GM12878 (cell line): ENCODE measurements at regions not wholly inside any gene's neighbourhood (a gene's known extent, or its start where the extent isn't known, plus 50 kb on each side); places are given as distances from the start of the nearest gene placed in this dataset.

Experiments
- ATAC-seq: fragments of 200-7000 bp; cut with Tn5 transposase; 3 replicates; pipeline ENCODE4 v1.9.1; 2020; ENCODE audit warnings: mild to moderate bottlenecking, moderate library complexity
- BruUV-seq: library from RNA; stranded (reverse); fragments of 400-500 nt; replicated peaks from 2 replicates; lab custom pipeline; 2021; lab: Mats Ljungman, UMichigan
- CTCF ChIA-PET: fragments of 300-600 bp; sonication (Branson Sonifier 250); formaldehyde crosslinking; extraction: SDS; loops from one replicate; lab custom pipeline; 2021; ENCODE audit warnings: inconsistent platforms; lab: Yijun Ruan, JAX
- POLR2A ChIA-PET: fragments of 350-600 bp; formaldehyde crosslinking; extraction: SDS; loops from one replicate; lab custom pipeline; 2021; ENCODE audit warnings: inconsistent platforms; lab: Charles Lee
- RAD21 ChIA-PET: fragments of 300-600 bp; sonication (Branson Sonifier 250); formaldehyde crosslinking; loops from one replicate; lab custom pipeline; 2023; ENCODE audit warnings: antibody characterized with exemption; ENCODE audit not compliant: unreplicated experiment; lab: Charles Lee
- SMC1A ChIA-PET: fragments of 300-600 bp; sonication (Branson Sonifier 250); formaldehyde crosslinking; loops from one replicate; lab custom pipeline; 2023; ENCODE audit not compliant: unreplicated experiment, uncharacterized antibody; lab: Charles Lee
- DNase-seq: peaks from one replicate; pipeline ENCODE4 v3.0.0-alpha.2; 2011; ENCODE audit warnings: low read depth, low spot score
- FAIRE-seq: peaks from 3 replicates; lab custom pipeline; 2011; peaks lifted over from hg19 to GRCh38; lab: Jason Lieb, UNC
- H2AFZ ChIP-seq: 2 replicates; pipeline ENCODE4 v1.6.0; 2011; ENCODE audit warnings: low read depth, low read length, control low read depth; ENCODE audit not compliant: control insufficient read depth
- H3K27ac ChIP-seq: 2 replicates; pipeline ENCODE4 v1.5.1; 2011; ENCODE audit warnings: control low read depth; ENCODE audit not compliant: control insufficient read depth, insufficient read depth
- H3K27me3 ChIP-seq, 2 experiments: replicated peaks in 1 of 2; 2 replicates each; pipeline versions ENCODE4 v1.6.0 to v1.6.1; 2011; ENCODE audit warnings: low read length in 1 of 2; ENCODE audit not compliant: control insufficient read depth in 2 of 2, insufficient read depth in 2 of 2
- H3K36me3 ChIP-seq, 2 experiments: 2 replicates each; pipeline ENCODE4 v1.5.1; 2011; ENCODE audit warnings: low read length in 1 of 2; ENCODE audit not compliant: control insufficient read depth in 2 of 2, insufficient read depth in 2 of 2
- H3K4me1 ChIP-seq: 2 replicates; pipeline ENCODE4 v1.6.1; 2011; ENCODE audit warnings: mild to moderate bottlenecking, low read length, moderate library complexity, mixed read lengths; ENCODE audit not compliant: control insufficient read depth, insufficient read depth
- H3K4me2 ChIP-seq: 2 replicates; pipeline ENCODE4 v1.6.0; 2011; ENCODE audit warnings: control low read depth; ENCODE audit not compliant: control insufficient read depth, insufficient read depth
- H3K4me3 ChIP-seq: fragments of 200-600 bp; sonication (generic); 2 replicates; pipeline ENCODE4 v1.5.1; 2016
- H3K79me2 ChIP-seq: 2 replicates; pipeline ENCODE4 v1.6.0; 2011; ENCODE audit warnings: low read length; ENCODE audit not compliant: control insufficient read depth, insufficient read depth
- H3K9ac ChIP-seq: 2 replicates; pipeline ENCODE4 v1.8.0; 2011; ENCODE audit warnings: low read length, control low read depth, mixed read lengths; ENCODE audit not compliant: control insufficient read depth, insufficient read depth
- H3K9me3 ChIP-seq: replicated peaks from 3 replicates; pipeline ENCODE4 v1.5.1; 2011; ENCODE audit warnings: mild to moderate bottlenecking, low read length; ENCODE audit not compliant: control insufficient read depth, insufficient read depth
- H4K20me1 ChIP-seq: 2 replicates; pipeline ENCODE4 v1.6.0; 2011; ENCODE audit not compliant: control insufficient read depth, insufficient read depth
- CBFB ChIP-seq: IDR thresholded peaks from 2 replicates; pipeline ENCODE4 v1.6.1; 2016; ENCODE audit warnings: antibody characterized with exemption, low read depth
- EGR1 ChIP-seq, 2 experiments: IDR thresholded peaks; 1 replicate in 1 of 2; 2 replicates in 1 of 2; pipeline ENCODE4 v1.6.1; 2011 to 2012; ENCODE audit warnings: low read depth in 2 of 2, low read length in 2 of 2, borderline replicate concordance in 1 of 2, mild to moderate bottlenecking in 1 of 2, moderate library complexity in 1 of 2
- EZH2 ChIP-seq: IDR thresholded peaks from 2 replicates; pipeline ENCODE4 v1.6.1; 2012; ENCODE audit warnings: low read depth, mild to moderate bottlenecking, control low read depth, inconsistent platforms, low read length, borderline replicate concordance; ENCODE audit not compliant: control insufficient read depth
- FOS ChIP-seq: IDR thresholded peaks from 3 replicates; pipeline ENCODE4 v1.6.1; 2011; ENCODE audit warnings: borderline replicate concordance; ENCODE audit not compliant: insufficient read length; ENCODE audit errors: extremely low read depth
- FOXM1 ChIP-seq: IDR thresholded peaks from 2 replicates; pipeline ENCODE4 v1.6.1; 2012; ENCODE audit warnings: low read depth, mild to moderate bottlenecking, inconsistent platforms, low read length, moderate library complexity
- JUNB ChIP-seq: IDR thresholded peaks from 2 replicates; pipeline ENCODE4 v1.6.1; 2016; ENCODE audit warnings: antibody characterized with exemption, mild to moderate bottlenecking
- NR2C1 ChIP-seq: fragments of 450-650 bp; IDR thresholded peaks from 2 replicates; pipeline ENCODE4 v1.6.1; 2017; ENCODE audit warnings: antibody characterized with exemption, mild to moderate bottlenecking, moderate library complexity
- RCOR1 ChIP-seq: conservative IDR thresholded peaks from 2 replicates; pipeline ENCODE4 v1.6.1; 2012; ENCODE audit warnings: low read depth, low read length, improper control_type of control experiment
- TARDBP ChIP-seq: IDR thresholded peaks from 2 replicates; pipeline ENCODE4 v1.6.1; 2016; ENCODE audit warnings: borderline replicate concordance
- YBX1 ChIP-seq: fragments of 450-650 bp; IDR thresholded peaks from 2 replicates; pipeline ENCODE4 v1.6.1; 2016; ENCODE audit warnings: antibody characterized with exemption
- ZNF384 ChIP-seq: IDR thresholded peaks from 2 replicates; pipeline ENCODE4 v1.6.1; 2012; ENCODE audit warnings: low read depth, mild to moderate bottlenecking, low read length, improper control_type of control experiment, borderline replicate concordance
- WGBS: methylation state at CpG from one replicate; pipeline ENCODE4 v1.1.6; 2016; ENCODE audit warnings: low lambda C conversion rate; ENCODE audit not compliant: insufficient replicate concordance, insufficient coverage; ENCODE audit errors: missing lambda C conversion rate; 5-methylcytosine and 5-hydroxymethylcytosine counted together
- in situ Hi-C: fragments of 300-500 bp; cut with MboI; formaldehyde crosslinking; loops from 9 replicates; pipeline ENCODE4 v1.14.3; 2018; ENCODE audit warnings: mixed read lengths
- intact Hi-C: fragments of 100-400 bp; cut with micrococcal nuclease; formaldehyde crosslinking; loops from one replicate; pipeline ENCODE4 v1.14.2; 2022; ENCODE audit not compliant: unreplicated experiment
- TF ChIP-seq, protein P1 (sequence below): IDR thresholded peaks from 2 replicates; pipeline ENCODE4 v1.6.1; 2012; ENCODE audit warnings: improper control_type of control experiment, low read depth, low read length; ENCODE audit not compliant: insufficient replicate concordance

DNA sequence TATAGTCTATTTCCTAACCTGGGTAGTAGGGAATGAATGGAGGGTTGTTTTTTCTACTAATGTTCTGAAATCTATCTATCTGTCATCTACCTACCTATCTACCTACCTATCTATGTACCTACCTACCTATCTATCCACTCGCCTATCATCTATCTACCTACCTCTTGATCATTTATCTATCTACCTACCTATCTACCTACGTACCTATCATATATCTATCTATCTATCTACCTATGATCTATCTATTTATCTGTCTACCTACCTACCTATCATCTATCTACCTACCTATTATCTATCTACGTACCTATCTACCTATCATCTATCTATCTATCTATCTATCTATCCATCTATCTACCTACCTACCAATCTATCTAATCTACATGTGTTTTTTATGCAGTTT, 62.5 kb upstream of the PHACTR1 start:
- TF ChIP-seq CBFB: no peak
- no peak for TF ChIP-seq ZNF384
- no peaks in the 10 kb centered on the region for H4K20me1 ChIP-seq
- in situ Hi-C loops (loop anchor here (25.0 kb wide), 1 partner anchor 883 kb away; no protein-coding TSS in a partner anchor), intact Hi-C loops (no loop called here)
- no peaks in the 10 kb centered on the region for H3K36me3 ChIP-seq
- no peak overlapping the region for H3K27ac ChIP-seq
- POLR2A ChIA-PET: no interaction called here
- FAIRE-seq: no peak
- CTCF ChIA-PET: no interaction called here
- no peak for DNase-seq
- no peak for ATAC-seq
- H3K9ac ChIP-seq: no peak overlapping the region
- H2AFZ ChIP-seq: no peak overlapping the region
- no peaks in the 10 kb centered on the region; a peak in 1 of 4 replicates for H3K27me3 ChIP-seq
- H3K4me3 ChIP-seq: no peak overlapping the region
- WGBS: 39% methylated on average over 3 of the region's 3 CpGs
- no peaks in the 10 kb centered on the region for H3K9me3 ChIP-seq
- RAD21 ChIA-PET: interaction anchor here (1.3 kb wide), 1 partner anchor 239 kb away, joined by 4 read pairs; no protein-coding TSS in a partner anchor
- no peaks in the 10 kb centered on the region for H3K79me2 ChIP-seq
- no peaks in the 10 kb centered on the region for H3K4me1 ChIP-seq
- BruUV-seq: no TSS peak
- no peak overlapping the region for H3K4me2 ChIP-seq
- SMC1A ChIA-PET: interaction anchor here (0.9 kb wide), 1 partner anchor 731 kb away, joined by 3 read pairs; no protein-coding TSS in a partner anchor

DNA sequence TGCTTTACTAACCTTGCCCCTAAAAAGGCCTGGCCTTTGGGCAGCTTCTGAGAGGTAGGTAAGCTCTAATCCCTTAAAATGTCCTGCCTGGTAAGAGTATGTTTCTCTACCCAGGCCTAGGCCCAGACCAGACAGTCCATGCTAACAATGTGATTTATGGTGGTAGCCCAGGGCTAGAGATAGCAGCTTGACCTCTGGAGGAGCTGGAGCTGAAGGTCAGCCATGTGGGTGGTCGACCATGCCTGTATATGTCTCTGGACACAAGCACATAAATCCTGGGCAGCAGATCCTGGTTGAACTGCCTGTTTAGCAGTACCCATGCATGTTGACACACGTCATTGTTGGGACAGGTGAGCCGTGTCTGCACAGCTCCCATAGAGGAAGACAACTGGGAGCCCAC, 62.1 kb upstream of the PHACTR1 start:
- no TSS peak for BruUV-seq
- H3K4me3 ChIP-seq: no peak overlapping the region
- H3K27me3 ChIP-seq: no peaks in the 10 kb centered on the region; a peak in 1 of 4 replicates
- H3K27ac ChIP-seq: no peak overlapping the region
- WGBS: 0% methylated on average over 3 of the region's 3 CpGs
- in situ Hi-C loops (loop anchor here (25.0 kb wide), 1 partner anchor 883 kb away; no protein-coding TSS in a partner anchor), intact Hi-C loops (no loop called here)
- no peaks in the 10 kb centered on the region for H3K36me3 ChIP-seq
- no peaks in the 10 kb centered on the region for H3K79me2 ChIP-seq
- no peaks in the 10 kb centered on the region for H3K4me1 ChIP-seq
- no peaks in the 10 kb centered on the region for H3K9me3 ChIP-seq
- TF ChIP-seq JUNB: no peak
- TF ChIP-seq TARDBP: no peak
- no peak for TF ChIP-seq EZH2
- no peak for TF ChIP-seq FOXM1
- TF ChIP-seq NR2C1: no peak
- no peak for TF ChIP-seq RCOR1
- TF ChIP-seq ZNF384: no peak
- TF ChIP-seq, protein P1, sequence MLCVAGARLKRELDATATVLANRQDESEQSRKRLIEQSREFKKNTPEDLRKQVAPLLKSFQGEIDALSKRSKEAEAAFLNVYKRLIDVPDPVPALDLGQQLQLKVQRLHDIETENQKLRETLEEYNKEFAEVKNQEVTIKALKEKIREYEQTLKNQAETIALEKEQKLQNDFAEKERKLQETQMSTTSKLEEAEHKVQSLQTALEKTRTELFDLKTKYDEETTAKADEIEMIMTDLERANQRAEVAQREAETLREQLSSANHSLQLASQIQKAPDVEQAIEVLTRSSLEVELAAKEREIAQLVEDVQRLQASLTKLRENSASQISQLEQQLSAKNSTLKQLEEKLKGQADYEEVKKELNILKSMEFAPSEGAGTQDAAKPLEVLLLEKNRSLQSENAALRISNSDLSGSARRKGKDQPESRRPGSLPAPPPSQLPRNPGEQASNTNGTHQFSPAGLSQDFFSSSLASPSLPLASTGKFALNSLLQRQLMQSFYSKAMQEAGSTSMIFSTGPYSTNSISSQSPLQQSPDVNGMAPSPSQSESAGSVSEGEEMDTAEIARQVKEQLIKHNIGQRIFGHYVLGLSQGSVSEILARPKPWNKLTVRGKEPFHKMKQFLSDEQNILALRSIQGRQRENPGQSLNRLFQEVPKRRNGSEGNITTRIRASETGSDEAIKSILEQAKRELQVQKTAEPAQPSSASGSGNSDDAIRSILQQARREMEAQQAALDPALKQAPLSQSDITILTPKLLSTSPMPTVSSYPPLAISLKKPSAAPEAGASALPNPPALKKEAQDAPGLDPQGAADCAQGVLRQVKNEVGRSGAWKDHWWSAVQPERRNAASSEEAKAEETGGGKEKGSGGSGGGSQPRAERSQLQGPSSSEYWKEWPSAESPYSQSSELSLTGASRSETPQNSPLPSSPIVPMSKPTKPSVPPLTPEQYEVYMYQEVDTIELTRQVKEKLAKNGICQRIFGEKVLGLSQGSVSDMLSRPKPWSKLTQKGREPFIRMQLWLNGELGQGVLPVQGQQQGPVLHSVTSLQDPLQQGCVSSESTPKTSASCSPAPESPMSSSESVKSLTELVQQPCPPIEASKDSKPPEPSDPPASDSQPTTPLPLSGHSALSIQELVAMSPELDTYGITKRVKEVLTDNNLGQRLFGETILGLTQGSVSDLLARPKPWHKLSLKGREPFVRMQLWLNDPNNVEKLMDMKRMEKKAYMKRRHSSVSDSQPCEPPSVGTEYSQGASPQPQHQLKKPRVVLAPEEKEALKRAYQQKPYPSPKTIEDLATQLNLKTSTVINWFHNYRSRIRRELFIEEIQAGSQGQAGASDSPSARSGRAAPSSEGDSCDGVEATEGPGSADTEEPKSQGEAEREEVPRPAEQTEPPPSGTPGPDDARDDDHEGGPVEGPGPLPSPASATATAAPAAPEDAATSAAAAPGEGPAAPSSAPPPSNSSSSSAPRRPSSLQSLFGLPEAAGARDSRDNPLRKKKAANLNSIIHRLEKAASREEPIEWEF: no peak
- TF ChIP-seq FOS: no peak
- no peak for TF ChIP-seq YBX1
- no peak for TF ChIP-seq EGR1 (IDR thresholded peaks at IDR 0.05; ENCODE audit: borderline replicate concordance in 1 of 2, low read depth in 2 of 2, low read length in 2 of 2)
- no peak for FAIRE-seq
- ATAC-seq: no peak
- CTCF ChIA-PET: no interaction called here
- no peaks in the 10 kb centered on the region for H4K20me1 ChIP-seq
- H2AFZ ChIP-seq: no peak overlapping the region
- RAD21 ChIA-PET: interaction anchor here (1.3 kb wide), 1 partner anchor 239 kb away, joined by 4 read pairs; no protein-coding TSS in a partner anchor
- H3K4me2 ChIP-seq: no peak overlapping the region
- SMC1A ChIA-PET: interaction anchor here (0.9 kb wide), 1 partner anchor 731 kb away, joined by 3 read pairs; no protein-coding TSS in a partner anchor
- DNase-seq: no peak
- H3K9ac ChIP-seq: no peak overlapping the region
- POLR2A ChIA-PET: no interaction called here
